ENCODE measurements at regions not wholly inside any gene's neighbourhood (a gene's known extent, or its start where the extent isn't known, plus 50 kb on each side); places are given as distances from the start of the nearest gene placed in this dataset.

GRCh38 chr2:198880986-198881385 lies 576.8 kb downstream of the SATB2 start:
- TF ChIP-seq CTCF (IDR thresholded peaks at IDR 0.05; ENCODE audit: control extremely low read depth, extremely low read depth, low read depth, missing control alignments) = no peak
- POLR2A ChIA-PET = no interaction called here
- DNase-seq (ENCODE audit: extremely low spot score) = no peak
- CTCF ChIA-PET = no interaction called here

- CTCF ChIA-PET = no interaction called here
- TF ChIP-seq CTCF (IDR thresholded peaks at IDR 0.05; ENCODE audit: control extremely low read depth, extremely low read depth, low read depth, missing control alignments) = no peak
- POLR2A ChIA-PET = no interaction called here
- DNase-seq (ENCODE audit: extremely low spot score) = no peak
These were observed 577.3 kb downstream of the SATB2 start for GRCh38 chr2:198880421-198880820.

- ChIA-PET CTCF (interaction anchor here (1.2 to 2.0 kb wide), 2 partner anchors 12 to 16 kb away, joined by 3 to 5 read pairs; no protein-coding TSS in a partner anchor), POLR2A (no interaction called here)
- TF ChIP-seq CTCF (IDR thresholded peaks at IDR 0.05; ENCODE audit: control extremely low read depth, extremely low read depth, low read depth, missing control alignments) = no peak
- DNase-seq (ENCODE audit: extremely low spot score) = no peak
These were observed 583.3 kb downstream of the SATB2 start for GRCh38 chr2:198874472-198874858.

- CTCF ChIA-PET = interaction anchor here (1.4 to 2.0 kb wide), 2 partner anchors 11 to 13 kb away, joined by 4 to 5 read pairs; no protein-coding TSS in a partner anchor
- no peak for DNase-seq (ENCODE audit: extremely low spot score)
- POLR2A ChIA-PET = no interaction called here
- no peak for TF ChIP-seq CTCF (IDR thresholded peaks at IDR 0.05; ENCODE audit: control extremely low read depth, extremely low read depth, low read depth, missing control alignments)
These were observed 584.0 kb downstream of the SATB2 start for GRCh38 chr2:198873503-198874471.

- ChIA-PET POLR2A (no interaction called here), CTCF (interaction anchor here (1.3 kb wide), 1 partner anchor 22 kb away, joined by 3 read pairs; no protein-coding TSS in a partner anchor)
- no peak for DNase-seq (ENCODE audit: extremely low spot score)
- no peak for TF ChIP-seq CTCF (IDR thresholded peaks at IDR 0.05; ENCODE audit: control extremely low read depth, extremely low read depth, low read depth, missing control alignments)
These were observed 594.1 kb downstream of the SATB2 start for GRCh38 chr2:198863655-198864054.

GRCh38 chr2:198861080-198861479 lies 596.7 kb downstream of the SATB2 start:
- ChIA-PET POLR2A (no interaction called here), CTCF (no interaction called here)
- TF ChIP-seq CTCF (IDR thresholded peaks at IDR 0.05; ENCODE audit: control extremely low read depth, extremely low read depth, low read depth, missing control alignments) = no peak
- no peak for DNase-seq (ENCODE audit: extremely low spot score)

Measured in GM10248 (cell line).